DND-41 (cell line): ENCODE measurements at regions not wholly inside any gene's neighbourhood (a gene's known extent, or its start where the extent isn't known, plus 50 kb on each side); places are given as distances from the start of the nearest gene placed in this dataset.

Experiments used
- EZH2 ChIP-seq: IDR thresholded peaks from 3 replicates; pipeline ENCODE4 v1.6.1; 2012; ENCODE audit warnings: borderline replicate concordance, low read depth, mild to moderate bottlenecking, moderate library complexity, low read length, inconsistent platforms; ENCODE audit not compliant: severe bottlenecking
- TF ChIP-seq, protein P1 (sequence below): IDR thresholded peaks from 2 replicates; pipeline ENCODE4 v1.5.1; 2012; ENCODE audit warnings: borderline replicate concordance, low read length, moderate library complexity, mild to moderate bottlenecking; ENCODE audit not compliant: poor library complexity, severe bottlenecking; ENCODE audit errors: extremely low read depth

DNA sequence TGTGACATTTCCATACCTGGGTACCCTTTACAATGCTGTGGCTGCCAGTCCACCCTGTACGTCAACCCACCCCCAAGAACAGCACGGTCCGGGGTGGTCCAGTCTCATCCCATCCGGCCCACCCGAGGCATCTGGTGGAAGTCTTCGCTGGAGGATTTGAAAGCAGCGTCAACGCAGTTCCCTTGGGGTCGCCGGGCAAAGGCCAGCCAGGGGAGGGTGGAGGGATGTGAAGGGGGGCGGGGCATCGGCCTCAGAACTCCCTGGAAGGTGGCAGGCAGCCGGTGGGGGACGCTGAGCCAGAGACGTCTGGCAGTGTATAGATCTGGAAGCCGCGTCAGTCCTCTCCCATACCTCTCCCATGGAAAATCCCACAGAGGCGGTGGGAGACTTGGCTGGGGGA is 1944.0 kb upstream of the DEFB115 start:
- TF ChIP-seq, protein P1, sequence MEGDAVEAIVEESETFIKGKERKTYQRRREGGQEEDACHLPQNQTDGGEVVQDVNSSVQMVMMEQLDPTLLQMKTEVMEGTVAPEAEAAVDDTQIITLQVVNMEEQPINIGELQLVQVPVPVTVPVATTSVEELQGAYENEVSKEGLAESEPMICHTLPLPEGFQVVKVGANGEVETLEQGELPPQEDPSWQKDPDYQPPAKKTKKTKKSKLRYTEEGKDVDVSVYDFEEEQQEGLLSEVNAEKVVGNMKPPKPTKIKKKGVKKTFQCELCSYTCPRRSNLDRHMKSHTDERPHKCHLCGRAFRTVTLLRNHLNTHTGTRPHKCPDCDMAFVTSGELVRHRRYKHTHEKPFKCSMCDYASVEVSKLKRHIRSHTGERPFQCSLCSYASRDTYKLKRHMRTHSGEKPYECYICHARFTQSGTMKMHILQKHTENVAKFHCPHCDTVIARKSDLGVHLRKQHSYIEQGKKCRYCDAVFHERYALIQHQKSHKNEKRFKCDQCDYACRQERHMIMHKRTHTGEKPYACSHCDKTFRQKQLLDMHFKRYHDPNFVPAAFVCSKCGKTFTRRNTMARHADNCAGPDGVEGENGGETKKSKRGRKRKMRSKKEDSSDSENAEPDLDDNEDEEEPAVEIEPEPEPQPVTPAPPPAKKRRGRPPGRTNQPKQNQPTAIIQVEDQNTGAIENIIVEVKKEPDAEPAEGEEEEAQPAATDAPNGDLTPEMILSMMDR, result no peak
- TF ChIP-seq EZH2, result no peak
